OCI-LY7 (cell line): ENCODE measurements at regions not wholly inside any gene's neighbourhood (a gene's known extent, or its start where the extent isn't known, plus 50 kb on each side); places are given as distances from the start of the nearest gene placed in this dataset.

Experiments used
- BruUV-seq: library from RNA; stranded (reverse); fragments of 400-500 nt; replicated peaks from 2 replicates; lab custom pipeline; 2021; lab: Mats Ljungman, UMichigan
- CTCF ChIA-PET: fragments of 300-600 bp; sonication (Branson Sonifier 250); formaldehyde crosslinking; loops from one replicate; lab custom pipeline; 2022; ENCODE audit warnings: antibody characterized with exemption; ENCODE audit not compliant: unreplicated experiment; lab: Charles Lee
- POLR2A ChIA-PET: fragments of 300-600 bp; sonication (Branson Sonifier 250); formaldehyde crosslinking; loops from one replicate; lab custom pipeline; 2022; ENCODE audit warnings: antibody characterized with exemption; lab: Charles Lee
- DNase-seq: peaks from one replicate; pipeline ENCODE4 v3.0.0-alpha.2; 2015; ENCODE audit warnings: low spot score
- H2AFZ ChIP-seq: fragments of 200-600 bp; sonication (generic), shearing (Covaris generic); 2 replicates; pipeline ENCODE4 v1.6.1; 2014; ENCODE audit warnings: mild to moderate bottlenecking, antibody characterized with exemption, low read length, moderate library complexity
- H3K27ac ChIP-seq: fragments of 200-600 bp; sonication (generic); 2 replicates; pipeline ENCODE4 v1.5.1; 2014; ENCODE audit warnings: mixed run types, low read depth, mild to moderate bottlenecking, moderate library complexity, low read length, inconsistent platforms; ENCODE audit not compliant: poor library complexity, severe bottlenecking
- H3K36me3 ChIP-seq: fragments of 200-600 bp; sonication (generic); 2 replicates; pipeline ENCODE4 v1.6.1; 2014; ENCODE audit warnings: mild to moderate bottlenecking, antibody characterized with exemption, low read length, moderate library complexity, mixed read lengths; ENCODE audit not compliant: insufficient read depth
- H3K4me1 ChIP-seq: fragments of 200-600 bp; sonication (generic); 2 replicates; pipeline ENCODE4 v1.5.1; 2014; ENCODE audit warnings: mild to moderate bottlenecking, low read length; ENCODE audit not compliant: insufficient read depth, poor library complexity, severe bottlenecking
- H3K4me2 ChIP-seq: fragments of 200-600 bp; sonication (generic); 2 replicates; pipeline ENCODE4 v1.6.1; 2014; ENCODE audit warnings: mild to moderate bottlenecking, low read length
- H3K4me3 ChIP-seq: fragments of 200-600 bp; sonication (generic); 2 replicates; pipeline ENCODE4 v1.5.1; 2014; ENCODE audit warnings: mild to moderate bottlenecking, low read depth, low read length; ENCODE audit not compliant: poor library complexity, severe bottlenecking
- H3K79me2 ChIP-seq: fragments of 200-600 bp; sonication (generic); 2 replicates; pipeline ENCODE4 v1.6.1; 2016; ENCODE audit warnings: low read depth, mild to moderate bottlenecking, low read length, moderate library complexity, mixed read lengths; ENCODE audit not compliant: insufficient read depth
- H3K9me2 ChIP-seq: fragments of 200-600 bp; sonication (generic); 2 replicates; pipeline ENCODE4 v1.6.1; 2016; ENCODE audit warnings: mild to moderate bottlenecking, low read length, mixed read lengths; ENCODE audit not compliant: insufficient read depth
- H3K9me3 ChIP-seq: fragments of 200-600 bp; sonication (generic); 2 replicates; pipeline ENCODE4 v1.6.1; 2014; ENCODE audit warnings: mild to moderate bottlenecking, mixed run types, low read length, mixed read lengths
- H4K20me1 ChIP-seq: fragments of 200-600 bp; sonication (generic); 2 replicates; pipeline ENCODE4 v1.6.1; 2014; ENCODE audit warnings: mild to moderate bottlenecking, antibody characterized with exemption, low read length, moderate library complexity, mixed read lengths; ENCODE audit not compliant: insufficient read depth
- EZH2phosphoT487 ChIP-seq: fragments of 200-600 bp; sonication (generic); IDR thresholded peaks from 2 replicates; pipeline ENCODE4 v1.6.1; 2018; ENCODE audit warnings: low read depth, borderline replicate concordance, mild to moderate bottlenecking, mixed run types, antibody characterized with exemption, low read length, moderate library complexity, mixed read lengths
- intact Hi-C: fragments of 100-400 bp; cut with micrococcal nuclease; formaldehyde crosslinking; loops from one replicate; pipeline ENCODE4 v1.10.0; 2022; ENCODE audit not compliant: unreplicated experiment
- TF ChIP-seq, protein P1 (sequence below): fragments of 200-600 bp; sonication (generic); conservative IDR thresholded peaks from 2 replicates; pipeline ENCODE4 v1.5.1; 2014; ENCODE audit warnings: mild to moderate bottlenecking, antibody characterized with exemption, low read length, moderate library complexity, mixed read lengths

- no peak overlapping the region for H3K27ac ChIP-seq
- H3K9me3 ChIP-seq: no peaks in the 10 kb centered on the region
- no peaks in the 10 kb centered on the region for H3K9me2 ChIP-seq
- BruUV-seq: no TSS peak
- intact Hi-C loops: no loop called here
- H3K36me3 ChIP-seq: no peaks in the 10 kb centered on the region
- TF ChIP-seq, protein P1, sequence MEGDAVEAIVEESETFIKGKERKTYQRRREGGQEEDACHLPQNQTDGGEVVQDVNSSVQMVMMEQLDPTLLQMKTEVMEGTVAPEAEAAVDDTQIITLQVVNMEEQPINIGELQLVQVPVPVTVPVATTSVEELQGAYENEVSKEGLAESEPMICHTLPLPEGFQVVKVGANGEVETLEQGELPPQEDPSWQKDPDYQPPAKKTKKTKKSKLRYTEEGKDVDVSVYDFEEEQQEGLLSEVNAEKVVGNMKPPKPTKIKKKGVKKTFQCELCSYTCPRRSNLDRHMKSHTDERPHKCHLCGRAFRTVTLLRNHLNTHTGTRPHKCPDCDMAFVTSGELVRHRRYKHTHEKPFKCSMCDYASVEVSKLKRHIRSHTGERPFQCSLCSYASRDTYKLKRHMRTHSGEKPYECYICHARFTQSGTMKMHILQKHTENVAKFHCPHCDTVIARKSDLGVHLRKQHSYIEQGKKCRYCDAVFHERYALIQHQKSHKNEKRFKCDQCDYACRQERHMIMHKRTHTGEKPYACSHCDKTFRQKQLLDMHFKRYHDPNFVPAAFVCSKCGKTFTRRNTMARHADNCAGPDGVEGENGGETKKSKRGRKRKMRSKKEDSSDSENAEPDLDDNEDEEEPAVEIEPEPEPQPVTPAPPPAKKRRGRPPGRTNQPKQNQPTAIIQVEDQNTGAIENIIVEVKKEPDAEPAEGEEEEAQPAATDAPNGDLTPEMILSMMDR: no peak
- TF ChIP-seq EZH2phosphoT487: no peak
- no peaks in the 10 kb centered on the region for H3K79me2 ChIP-seq
- no peak for DNase-seq
- ChIA-PET CTCF (no interaction called here), POLR2A (interaction anchor here (0.6 kb wide), 1 partner anchor 29 kb away, joined by 3 read pairs; no protein-coding TSS in a partner anchor)
- H4K20me1 ChIP-seq: no peaks in the 10 kb centered on the region
- no peak overlapping the region for H2AFZ ChIP-seq
- H3K4me1 ChIP-seq: no peaks in the 10 kb centered on the region
- no peak overlapping the region for H3K4me3 ChIP-seq
- no peak overlapping the region for H3K4me2 ChIP-seq
Observed at GRCh38 chr6:78618970-78619369, 248.4 kb upstream of the IRAK1BP1 start.

GRCh38 chr6:78623554-78623953 is 243.8 kb upstream of the IRAK1BP1 start:
- H4K20me1 ChIP-seq: no peaks in the 10 kb centered on the region
- no TSS peak for BruUV-seq
- TF ChIP-seq EZH2phosphoT487: no peak
- TF ChIP-seq, protein P1: no peak

GRCh38 chr6:78629154-78629721 is 238.1 kb upstream of the IRAK1BP1 start:
- no peak overlapping the region for H2AFZ ChIP-seq
- no peaks in the 10 kb centered on the region for H3K9me3 ChIP-seq
- no peaks in the 10 kb centered on the region for H3K36me3 ChIP-seq
- no TSS peak for BruUV-seq
- ChIA-PET POLR2A (interaction anchor here (0.5 to 0.6 kb wide), 2 partner anchors 146 to 229 kb away, joined by 3 to 5 read pairs; no protein-coding TSS in a partner anchor), CTCF (no interaction called here)
- intact Hi-C loops: no loop called here
- DNase-seq: no peak
- no peaks in the 10 kb centered on the region for H3K4me1 ChIP-seq
- no peak overlapping the region for H3K4me2 ChIP-seq
- no peak overlapping the region for H3K4me3 ChIP-seq
- H3K79me2 ChIP-seq: no peaks in the 10 kb centered on the region
- H3K27ac ChIP-seq: no peak overlapping the region
- H3K9me2 ChIP-seq: no peaks in the 10 kb centered on the region
- TF ChIP-seq EZH2phosphoT487: no peak
- TF ChIP-seq, protein P1: no peak
- H4K20me1 ChIP-seq: no peaks in the 10 kb centered on the region

More at GRCh38 chr6:78623554-78623953, 243.8 kb upstream of the IRAK1BP1 start:
- DNase-seq: no peak
- Histone ChIP-seq H3K9me3 (no peaks in the 10 kb centered on the region), H3K79me2 (no peaks in the 10 kb centered on the region), H3K4me3 (no peak overlapping the region), H3K4me2 (no peak overlapping the region), H3K9me2 (no peaks in the 10 kb centered on the region), H3K27ac (no peak overlapping the region), H3K4me1 (no peaks in the 10 kb centered on the region), H3K36me3 (no peaks in the 10 kb centered on the region), H2AFZ (no peak overlapping the region)
- CTCF ChIA-PET: no interaction called here
- POLR2A ChIA-PET: no interaction called here
- intact Hi-C loops: no loop called here
